Ovary (tissue), 7 donors: ENCODE measurements at regions not wholly inside any gene's neighbourhood (a gene's known extent, or its start where the extent isn't known, plus 50 kb on each side); places are given as distances from the start of the nearest gene placed in this dataset.

ENCODE experiments used
- DNase-seq, 5 donors: peaks; one replicate each; pipeline ENCODE4 v3.0.0-alpha.2; 2019 to 2020
- H3K27ac ChIP-seq, 2 donors: fragments of 200-600 bp; one replicate each; pipeline versions ENCODE4 v1.5.1 to v1.8.0; 2019 to 2022
- H3K27me3 ChIP-seq: fragments of 200-600 bp; one replicate; pipeline ENCODE4 v1.8.0; 2022
- H3K36me3 ChIP-seq: fragments of 200-600 bp; sonication (generic); one replicate; pipeline ENCODE4 v1.5.1; 2019
- H3K4me1 ChIP-seq: one replicate; pipeline ENCODE4 v1.8.1; 2013; ENCODE audit warnings: mild to moderate bottlenecking, moderate library complexity; ENCODE audit not compliant: insufficient read depth
- H3K4me3 ChIP-seq: fragments of 200-600 bp; sonication (generic); one replicate; pipeline ENCODE4 v1.5.1; 2017
- H3K9me3 ChIP-seq, 2 donors: fragments of 200-600 bp in 1 of 2; sonication (generic) in 1 of 2; one replicate each; pipeline versions ENCODE4 v1.5.1 to v1.8.1; 2013 to 2019; ENCODE audit warnings: mild to moderate bottlenecking in 1 of 2, moderate library complexity in 1 of 2
- EP300 ChIP-seq: sonication (generic); formaldehyde crosslinking; IDR thresholded peaks from one replicate; pipeline ENCODE4 v1.6.1; 2017; ENCODE audit warnings: antibody characterized with exemption
- POLR2A ChIP-seq: fragments of 450-650 bp; IDR thresholded peaks from one replicate; pipeline ENCODE4 v1.6.1; 2017; ENCODE audit warnings: antibody characterized with exemption, mild to moderate bottlenecking, moderate library complexity
- WGBS, 3 donors: extraction: QIAGEN DNeasy Blood & Tissue Kit in 1 of 3; methylation state at CpG; one replicate each; pipeline versions ENCODE4 v1.1.5 to v1.1.7; 2013 to 2017; 5-methylcytosine and 5-hydroxymethylcytosine counted together
- intact Hi-C, 4 donors: fragments of 100-400 bp; cut with DNase I; formaldehyde crosslinking; loops; one replicate each; pipeline versions ENCODE4 v1.11.0 to v1.15.1; 2022 to 2023
- TF ChIP-seq, protein P1 (sequence below), 3 donors: fragments of 450-650 bp in 2 of 3; fragments of 200-600 bp in 1 of 3; IDR thresholded peaks; one replicate each; pipeline versions ENCODE4 v1.5.1 to v1.8.0; 2016 to 2022; ENCODE audit warnings: antibody characterized with exemption in 3 of 3, mild to moderate bottlenecking in 1 of 3
- donor health status: DM: no; HTN: no; CAD: no; lungs with moderate emphysema.
- donor health status: DM: no; HTN: no; CAD: no.
- donor health status: Bipolar disorder and iron deficiency.
- donor health status: DM: no; HTN: no; CAD: no.
- donor health status: DM: yes; HTN: yes; CAD: no.

DNA sequence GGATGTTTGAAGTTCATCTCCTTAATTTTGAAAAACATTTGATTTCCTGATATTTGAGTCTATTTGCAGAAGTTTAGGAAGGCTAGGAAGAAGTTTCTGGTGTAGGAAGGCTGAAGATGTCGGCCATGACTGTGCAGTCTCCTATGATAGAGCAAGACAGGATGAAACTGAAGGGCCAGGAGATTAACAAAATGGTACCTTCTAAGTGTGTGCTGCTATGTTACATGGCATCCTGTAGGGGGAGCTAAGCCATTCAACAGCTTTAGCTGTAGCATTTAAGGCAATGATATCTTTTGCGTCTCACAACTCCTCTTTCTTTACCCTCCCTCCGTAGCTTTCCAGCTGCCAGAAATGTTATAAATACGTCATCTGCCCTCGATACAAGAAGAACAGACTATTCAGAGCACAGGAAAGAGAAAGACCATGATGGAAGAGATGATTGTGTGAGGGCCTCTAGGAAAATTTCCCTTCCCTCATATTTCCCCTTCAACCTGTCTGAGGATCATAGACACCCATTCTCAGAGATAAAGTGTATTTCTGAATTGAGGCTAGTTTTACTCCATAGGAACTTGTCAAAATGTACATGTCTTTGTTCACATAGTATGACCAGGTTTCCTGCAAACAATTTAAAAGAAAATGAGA is 61.1 kb downstream of the XCL1 start:
- Histone ChIP-seq H3K9me3 (no peaks in the 10 kb centered on the region), H3K4me3 (no peak overlapping the region), H3K27me3 (no peaks in the 10 kb centered on the region), H3K27ac (no peak overlapping the region), H3K4me1 (no peaks in the 10 kb centered on the region), H3K36me3 (no peaks in the 10 kb centered on the region)
- no peak for DNase-seq
- WGBS, 3 donors = 85 to 88% (median 86%) methylated on average over 5 of the region's 5 CpGs
- TF ChIP-seq, protein P1, sequence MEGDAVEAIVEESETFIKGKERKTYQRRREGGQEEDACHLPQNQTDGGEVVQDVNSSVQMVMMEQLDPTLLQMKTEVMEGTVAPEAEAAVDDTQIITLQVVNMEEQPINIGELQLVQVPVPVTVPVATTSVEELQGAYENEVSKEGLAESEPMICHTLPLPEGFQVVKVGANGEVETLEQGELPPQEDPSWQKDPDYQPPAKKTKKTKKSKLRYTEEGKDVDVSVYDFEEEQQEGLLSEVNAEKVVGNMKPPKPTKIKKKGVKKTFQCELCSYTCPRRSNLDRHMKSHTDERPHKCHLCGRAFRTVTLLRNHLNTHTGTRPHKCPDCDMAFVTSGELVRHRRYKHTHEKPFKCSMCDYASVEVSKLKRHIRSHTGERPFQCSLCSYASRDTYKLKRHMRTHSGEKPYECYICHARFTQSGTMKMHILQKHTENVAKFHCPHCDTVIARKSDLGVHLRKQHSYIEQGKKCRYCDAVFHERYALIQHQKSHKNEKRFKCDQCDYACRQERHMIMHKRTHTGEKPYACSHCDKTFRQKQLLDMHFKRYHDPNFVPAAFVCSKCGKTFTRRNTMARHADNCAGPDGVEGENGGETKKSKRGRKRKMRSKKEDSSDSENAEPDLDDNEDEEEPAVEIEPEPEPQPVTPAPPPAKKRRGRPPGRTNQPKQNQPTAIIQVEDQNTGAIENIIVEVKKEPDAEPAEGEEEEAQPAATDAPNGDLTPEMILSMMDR (IDR thresholded peaks at IDR 0.05) = no peak
- TF ChIP-seq POLR2A = no peak
- TF ChIP-seq EP300 = no peak
- intact Hi-C loops = loop anchor here in 1 of 4 donors (10.0 kb wide), 1 partner anchor 147 kb away; no protein-coding TSS in a partner anchor

DNA sequence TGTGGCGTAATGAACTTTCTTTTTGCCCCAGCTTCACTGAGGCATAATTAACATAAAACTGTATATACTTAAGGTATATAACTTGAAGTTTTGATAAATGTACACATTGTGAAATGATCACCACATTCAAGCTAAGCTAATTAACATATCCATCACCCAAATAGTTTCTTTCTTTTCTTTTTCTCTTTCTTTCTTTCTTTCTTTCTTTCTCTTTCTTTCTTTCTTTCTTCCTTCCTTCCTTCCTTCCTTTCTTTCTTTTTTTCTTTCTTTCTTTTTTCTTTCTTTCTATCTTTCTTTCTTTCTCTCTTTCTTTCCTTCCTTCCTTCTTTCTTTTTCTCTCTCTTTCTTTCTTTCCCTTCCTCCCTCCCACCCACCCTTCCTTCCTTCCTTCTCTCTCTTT is 62.5 kb downstream of the XCL1 start:
- Histone ChIP-seq H3K27ac (no peak overlapping the region), H3K4me3 (no peak overlapping the region), H3K36me3 (no peaks in the 10 kb centered on the region), H3K27me3 (no peaks in the 10 kb centered on the region), H3K9me3 (no peaks in the 10 kb centered on the region), H3K4me1 (no peaks in the 10 kb centered on the region)
- DNase-seq = no peak
- intact Hi-C loops = loop anchor here in 1 of 4 donors (10.0 kb wide), 1 partner anchor 146 kb away; no protein-coding TSS in a partner anchor
- WGBS, 3 donors = 81 to 88% (median 86%) methylated on average over 1 of the region's 1 CpG
- no peak for TF ChIP-seq POLR2A
- TF ChIP-seq, protein P1 (IDR thresholded peaks at IDR 0.05) = no peak
- TF ChIP-seq EP300 = no peak

DNA sequence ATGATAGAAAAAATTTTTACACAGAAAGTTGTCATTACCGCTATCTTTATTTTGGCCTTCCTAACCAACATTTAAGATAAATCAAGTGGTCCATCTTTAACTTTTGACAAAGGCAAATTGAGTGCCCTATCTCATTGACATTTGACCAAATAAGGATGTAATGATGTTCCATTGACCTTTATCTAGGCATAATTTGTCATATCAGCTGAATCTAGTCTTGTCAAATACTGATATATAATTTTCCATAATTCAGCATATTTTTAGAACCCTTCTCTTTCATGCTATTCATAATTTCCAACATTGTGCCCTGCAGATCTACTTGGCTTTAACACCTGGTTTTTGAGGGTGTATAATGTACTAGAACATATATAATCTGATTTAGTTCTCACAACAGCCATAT is 63.8 kb downstream of the XCL1 start:
- Histone ChIP-seq H3K27ac (no peak overlapping the region), H3K27me3 (no peaks in the 10 kb centered on the region), H3K4me1 (no peaks in the 10 kb centered on the region), H3K9me3 (no peaks in the 10 kb centered on the region), H3K36me3 (no peaks in the 10 kb centered on the region), H3K4me3 (no peak overlapping the region)
- no peak for DNase-seq
- 92 to 98% (median 96%) methylated on average over 1 of the region's 1 CpG for WGBS, 3 donors
- intact Hi-C loops = no loop called here
- TF ChIP-seq POLR2A (no peak), EP300 (no peak)
- TF ChIP-seq, protein P1 (IDR thresholded peaks at IDR 0.05) = no peak

GRCh38 chr1:168640836-168641235 is 64.4 kb downstream of the XCL1 start:
- DNase-seq = no peak
- intact Hi-C loops = no loop called here
- H3K4me3 ChIP-seq = no peak overlapping the region
- no peaks in the 10 kb centered on the region for H3K27me3 ChIP-seq
- H3K27ac ChIP-seq = no peak overlapping the region
- 94 to 96% (median 95%) methylated on average over 3 of the region's 3 CpGs for WGBS, 3 donors
- no peaks in the 10 kb centered on the region for H3K4me1 ChIP-seq
- TF ChIP-seq POLR2A = no peak
- TF ChIP-seq EP300 = no peak
- TF ChIP-seq, protein P1 (IDR thresholded peaks at IDR 0.05) = no peak
- no peaks in the 10 kb centered on the region for H3K9me3 ChIP-seq
- H3K36me3 ChIP-seq = no peaks in the 10 kb centered on the region
